ENCODE measurements at regions not wholly inside any gene's neighbourhood (a gene's known extent, or its start where the extent isn't known, plus 50 kb on each side); places are given as distances from the start of the nearest gene placed in this dataset.

- TF ChIP-seq CTCF (conservative IDR thresholded peaks at IDR 0.05), result no peak
- no peak overlapping the region for H2AFZ ChIP-seq (ENCODE audit: low read length)
- peaks cover 7% of the 10 kb centered on the region; the same call in 1 of the 2 replicates for H3K4me1 ChIP-seq (ENCODE audit: insufficient read depth, low read length)
- H4K20me1 ChIP-seq (ENCODE audit: control insufficient read depth, insufficient read depth, insufficient read length), result peaks cover 3% of the 10 kb centered on the region
- H2BK20ac ChIP-seq (ENCODE audit: low read depth, low read length, poor library complexity, severe bottlenecking), result no peak overlapping the region
- no peaks in the 10 kb centered on the region for H3K9me3 ChIP-seq (ENCODE audit: control insufficient read depth, low read depth, low read length)
- H3K4me2 ChIP-seq (ENCODE audit: insufficient read depth, insufficient read length, low read length), result peak overlapping the region; percentile 3
- H2BK120ac ChIP-seq (ENCODE audit: low read depth, low read length, poor library complexity, severe bottlenecking), result no peak overlapping the region
- H4K8ac ChIP-seq (replicated peaks; ENCODE audit: insufficient read length, low read depth, low read length), result no peak overlapping the region
- no peak overlapping the region for H4K5ac ChIP-seq (ENCODE audit: insufficient read length, low read depth, low read length)
- no peaks in the 10 kb centered on the region for H3K27me3 ChIP-seq (ENCODE audit: insufficient read depth, low read length)
- no peak overlapping the region for H2BK12ac ChIP-seq (ENCODE audit: insufficient read length, low read depth, low read length)
- peaks cover 7 to 14% (median 7%) of the 10 kb centered on the region in 3 experiments; a peak in 5 of 7 replicates for H3K36me3 Mint-ChIP-seq (ENCODE audit: insufficient read depth in 1 of 3, low read depth in 3 of 3)
- H2BK5ac ChIP-seq (ENCODE audit: insufficient read length, low read length), result no peak overlapping the region
- H3K4me3 Mint-ChIP-seq, result 0 out of 5 replicates have a peak overlapping the region, but pooled peaks of 1 of the 2 experiments have one; percentile 8
- no peak overlapping the region for H3K18ac ChIP-seq (ENCODE audit: insufficient read length, low read depth, low read length)
- no peak for DNase-seq
- peak overlapping the region in 2 of 3 experiments; percentile 68 to 88; a peak in 3 of 7 replicates for H3K27ac Mint-ChIP-seq
- H3K4ac ChIP-seq (ENCODE audit: low read depth, low read length), result no peak overlapping the region
- H4K91ac ChIP-seq (ENCODE audit: insufficient read length, low read depth, low read length), result no peak overlapping the region
- H3K27ac ChIP-seq (ENCODE audit: insufficient read length, low read depth, low read length), result no peak overlapping the region
- H3K23me2 ChIP-seq (ENCODE audit: insufficient read length, low read depth, low read length, poor library complexity, severe bottlenecking), result no peaks in the 10 kb centered on the region
- no peak overlapping the region for H3K56ac ChIP-seq (ENCODE audit: insufficient read length, low read depth, low read length)
- H3K14ac ChIP-seq (ENCODE audit: insufficient read depth, low read length), result no peak overlapping the region
- peaks cover 49 to 62% of the 10 kb centered on the region in 2 experiments for H3K4me1 Mint-ChIP-seq
- H2BK15ac ChIP-seq (ENCODE audit: low read depth, low read length), result no peak overlapping the region
- no CpG with 5 or more reads among the region's 1 CpG for WGBS (ENCODE audit: extremely low coverage, insufficient read length, low lambda C conversion rate)
- no peaks in the 10 kb centered on the region for H3K27me3 Mint-ChIP-seq (ENCODE audit: low read depth)
- no peak overlapping the region for H2AK5ac ChIP-seq (ENCODE audit: insufficient read length, low read length)
- H3K79me2 ChIP-seq (ENCODE audit: insufficient read depth, low read length), result peaks cover 23% of the 10 kb centered on the region; the same call in 1 of the 2 replicates
- no peak overlapping the region for H3K9ac ChIP-seq (ENCODE audit: extremely low read depth, insufficient read length, low read length)
- peaks cover 0 to 2% of the 10 kb centered on the region in 2 experiments; a peak in 1 of 5 replicates for H3K9me3 Mint-ChIP-seq
- H3K23ac ChIP-seq (ENCODE audit: insufficient read length, low read depth, low read length), result no peak overlapping the region
- H3K79me1 ChIP-seq (ENCODE audit: insufficient read depth, low read depth, low read length, poor library complexity, severe bottlenecking), result no peaks in the 10 kb centered on the region
- H3T11ph ChIP-seq (ENCODE audit: low read length), result no peak overlapping the region
Measured at GRCh38 chrX:98605941-98606340, 1722.2 kb downstream of the RPA4 start.

Data from H9 (cell line).